ENCODE measurements at regions not wholly inside any gene's neighbourhood (a gene's known extent, or its start where the extent isn't known, plus 50 kb on each side); places are given as distances from the start of the nearest gene placed in this dataset.

- intact Hi-C loops (cut with micrococcal nuclease; ENCODE audit: unreplicated experiment) = no loop called here
- in situ Hi-C loops (cut with HindIII; ENCODE audit: low pct_unique_long_range_greater_than_20kb, low sequenced_read_pairs) = no loop called here
- no peak for DNase-seq (ENCODE audit: low read depth, low spot score)
- Histone ChIP-seq H3K9me3 (ENCODE audit: control insufficient read depth, insufficient read depth, low read depth, low read length) (peaks cover 3% of the 10 kb centered on the region; the same call in 1 of the 2 replicates), H3K4me3 (ENCODE audit: low read depth in 2 of 2, low read length in 2 of 2) (no peak overlapping the region), H3K36me3 (ENCODE audit: control insufficient read depth, insufficient read depth, low read length) (no peaks in the 10 kb centered on the region), H3K4me1 (ENCODE audit: control insufficient read depth, insufficient read depth, low read length) (no peaks in the 10 kb centered on the region), H3K27me3 (ENCODE audit: control insufficient read depth, insufficient read depth, low read length) (no peaks in the 10 kb centered on the region), H3K27ac (ENCODE audit: low read length) (no peak overlapping the region)
- TF ChIP-seq REST (IDR thresholded peaks at IDR 0.05; ENCODE audit: insufficient read depth in 1 of 2, low read depth in 2 of 2, low read length in 1 of 2) = no peak
- TF ChIP-seq TCF7L2 (IDR thresholded peaks at IDR 0.05; ENCODE audit: low read depth, low read length) = no peak
- TF ChIP-seq POLR2AphosphoS5 (IDR thresholded peaks at IDR 0.05; ENCODE audit: low read depth, low read length) = no peak
- no peak for TF ChIP-seq SIN3A (IDR thresholded peaks at IDR 0.05; ENCODE audit: borderline replicate concordance, insufficient read depth, low read depth, low read length)
- TF ChIP-seq CTCF (IDR thresholded peaks at IDR 0.05) = no peak; the same call in 1 of the 2 replicates
- ATAC-seq = no peak
- ChIA-PET POLR2A (interaction anchor here (0.6 kb wide), 1 partner anchor 1660 kb away, joined by 3 read pairs; no protein-coding TSS in a partner anchor), CTCF (no interaction called here)
- BruUV-seq (replicated peaks) = no TSS peak
These were observed 74.4 kb upstream of the PDZD8 start for GRCh38 chr10:117449636-117450035.

- Histone ChIP-seq H3K36me3 (ENCODE audit: control insufficient read depth, insufficient read depth, low read length) (no peaks in the 10 kb centered on the region), H3K27ac (ENCODE audit: low read length) (no peak overlapping the region), H3K4me1 (ENCODE audit: control insufficient read depth, insufficient read depth, low read length) (no peaks in the 10 kb centered on the region), H3K4me3 (ENCODE audit: low read depth in 2 of 2, low read length in 2 of 2) (no peak overlapping the region), H3K27me3 (ENCODE audit: control insufficient read depth, insufficient read depth, low read length) (no peaks in the 10 kb centered on the region), H3K9me3 (ENCODE audit: control insufficient read depth, insufficient read depth, low read depth, low read length) (peaks cover 3% of the 10 kb centered on the region; the same call in 1 of the 2 replicates)
- DNase-seq (ENCODE audit: low read depth, low spot score) (no peak), ATAC-seq (no peak)
- ChIA-PET POLR2A (no interaction called here), CTCF (no interaction called here)
- BruUV-seq (replicated peaks) = no TSS peak
- in situ Hi-C loops (cut with HindIII; ENCODE audit: low pct_unique_long_range_greater_than_20kb, low sequenced_read_pairs) = no loop called here
- TF ChIP-seq CTCF (IDR thresholded peaks at IDR 0.05) (no peak), REST (IDR thresholded peaks at IDR 0.05; ENCODE audit: insufficient read depth in 1 of 2, low read depth in 2 of 2, low read length in 1 of 2) (no peak), TCF7L2 (IDR thresholded peaks at IDR 0.05; ENCODE audit: low read depth, low read length) (no peak), SIN3A (IDR thresholded peaks at IDR 0.05; ENCODE audit: borderline replicate concordance, insufficient read depth, low read depth, low read length) (no peak), POLR2AphosphoS5 (IDR thresholded peaks at IDR 0.05; ENCODE audit: low read depth, low read length) (no peak)
- intact Hi-C loops (cut with micrococcal nuclease; ENCODE audit: unreplicated experiment) = no loop called here
These were observed 73.6 kb upstream of the PDZD8 start for GRCh38 chr10:117448802-117449201.
